ENCODE measurements at regions not wholly inside any gene's neighbourhood (a gene's known extent, or its start where the extent isn't known, plus 50 kb on each side); places are given as distances from the start of the nearest gene placed in this dataset.

GRCh38 chr1:101595881-101596374, 359.1 kb downstream of the S1PR1 start:
- Histone ChIP-seq H2BK120ac (replicated peaks; ENCODE audit: low read depth, low read length) (no peak overlapping the region), H4K91ac (replicated peaks; ENCODE audit: insufficient read length, low read length) (no peak overlapping the region), H3K79me1 (ENCODE audit: low read depth, low read length) (no peaks in the 10 kb centered on the region), H4K8ac (ENCODE audit: extremely low read depth, insufficient read depth, low read length) (no peak overlapping the region), H2AK5ac (ENCODE audit: low read depth, low read length) (no peak overlapping the region), H3K14ac (ENCODE audit: insufficient read length) (no peak overlapping the region), H3K56ac (replicated peaks; ENCODE audit: insufficient read length, low read depth, low read length) (no peak overlapping the region), H3K36me3 (ENCODE audit: control insufficient read depth in 2 of 4, insufficient read depth in 4 of 4, low read length in 3 of 4) (no peaks in the 10 kb centered on the region), H3K4ac (replicated peaks; ENCODE audit: insufficient read length, low read depth, low read length) (no peak overlapping the region), H3K4me3 (ENCODE audit: extremely low read depth in 1 of 4, insufficient read depth in 2 of 4, low read depth in 3 of 4, low read length in 4 of 4) (no peak overlapping the region), H3K9me3 (ENCODE audit: insufficient read depth in 2 of 2, low read depth in 1 of 2, low read length in 1 of 2) (no peaks in the 10 kb centered on the region), H3K4me2 (ENCODE audit: insufficient read depth in 1 of 2, low read depth in 2 of 2, low read length in 2 of 2) (no peak overlapping the region), H4K5ac (ENCODE audit: insufficient read length, low read depth, low read length) (no peak overlapping the region), H2AFZ (ENCODE audit: low read length) (no peak overlapping the region), H2BK12ac (ENCODE audit: low read depth, low read length) (no peak overlapping the region), H2BK20ac (ENCODE audit: low read length) (no peak overlapping the region), H3K23ac (ENCODE audit: insufficient read length) (no peak overlapping the region), H3K27me3 (replicated peaks in 1 of 4; ENCODE audit: control insufficient read depth in 3 of 4, extremely low read depth in 1 of 4, insufficient read depth in 3 of 4, low read length in 3 of 4) (no peaks in the 10 kb centered on the region), H3K4me1 (replicated peaks in 1 of 4; ENCODE audit: control insufficient read depth in 3 of 4, insufficient read depth in 4 of 4, low read length in 3 of 4) (no peaks in the 10 kb centered on the region), H3K27ac (ENCODE audit: low read depth, low read length) (no peak overlapping the region), H3K23me2 (ENCODE audit: low read depth, low read length) (no peaks in the 10 kb centered on the region), H3K79me2 (ENCODE audit: control insufficient read depth in 1 of 2, insufficient read depth in 2 of 2, low read length in 2 of 2) (no peaks in the 10 kb centered on the region), H2BK5ac (ENCODE audit: low read depth, low read length) (no peak overlapping the region), H3K18ac (ENCODE audit: extremely low read depth, low read length) (no peak overlapping the region), H4K20me1 (replicated peaks in 1 of 2; ENCODE audit: control insufficient read depth in 1 of 2, insufficient read depth in 2 of 2, low read length in 2 of 2) (no peaks in the 10 kb centered on the region), H3K9ac (replicated peaks in 1 of 4; ENCODE audit: extremely low read depth in 1 of 4, low read depth in 3 of 4, low read length in 3 of 4) (no peak overlapping the region), H2BK15ac (ENCODE audit: low read length) (no peak overlapping the region)
- no peak for DNase-seq (ENCODE audit: low read depth in 1 of 2, low spot score in 2 of 2)
- CTCF ChIA-PET (ENCODE audit: partially characterized antibody) = no interaction called here
- WGBS, 2 experiments (ENCODE audit: extremely low coverage in 1 of 2, insufficient coverage in 1 of 2, insufficient read length in 1 of 2, insufficient replicate concordance in 2 of 2, low coverage in 1 of 2, low lambda C conversion rate in 2 of 2, missing lambda C conversion rate in 1 of 2) = 94% methylated on average over 2 of the region's 2 CpGs; no CpG with 5 or more reads in 1 of the 2 experiments
- POLR2A ChIA-PET (ENCODE audit: partially characterized antibody) = no interaction called here
- FAIRE-seq = no peak
- TF ChIP-seq EZH2 (IDR thresholded peaks at IDR 0.05; ENCODE audit: low read depth, low read length, severe bottlenecking) = no peak
- TF ChIP-seq BCL11A (IDR thresholded peaks at IDR 0.05; ENCODE audit: low read depth in 2 of 2, low read length in 2 of 2) = no peak
- TF ChIP-seq FOSL1 (IDR thresholded peaks at IDR 0.05; ENCODE audit: insufficient read depth, low read depth, low read length) = no peak
- no peak for TF ChIP-seq TAF7 (optimal IDR thresholded peaks at IDR 0.05; ENCODE audit: borderline replicate concordance, low read depth, low read length)
- no peak for TF ChIP-seq CBX5 (IDR thresholded peaks at IDR 0.05; ENCODE audit: low read depth, low read length)
- TF ChIP-seq, protein P1, sequence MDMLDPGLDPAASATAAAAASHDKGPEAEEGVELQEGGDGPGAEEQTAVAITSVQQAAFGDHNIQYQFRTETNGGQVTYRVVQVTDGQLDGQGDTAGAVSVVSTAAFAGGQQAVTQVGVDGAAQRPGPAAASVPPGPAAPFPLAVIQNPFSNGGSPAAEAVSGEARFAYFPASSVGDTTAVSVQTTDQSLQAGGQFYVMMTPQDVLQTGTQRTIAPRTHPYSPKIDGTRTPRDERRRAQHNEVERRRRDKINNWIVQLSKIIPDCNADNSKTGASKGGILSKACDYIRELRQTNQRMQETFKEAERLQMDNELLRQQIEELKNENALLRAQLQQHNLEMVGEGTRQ (IDR thresholded peaks at IDR 0.05; ENCODE audit: low read length) = no peak
